SU-DHL-6 (cell line): ENCODE measurements at regions not wholly inside any gene's neighbourhood (a gene's known extent, or its start where the extent isn't known, plus 50 kb on each side); places are given as distances from the start of the nearest gene placed in this dataset.

Source experiments
- EZH2phosphoT487 ChIP-seq: fragments of 200-600 bp; sonication (generic), shearing (Covaris generic); conservative IDR thresholded peaks from 2 replicates; pipeline ENCODE4 v1.6.1; 2018; ENCODE audit warnings: mild to moderate bottlenecking, antibody characterized with exemption, low read length, moderate library complexity, mixed read lengths
- TF ChIP-seq, protein P1 (sequence below): fragments of 200-600 bp; sonication (generic); IDR thresholded peaks from one replicate; pipeline ENCODE4 v1.5.1; 2017; ENCODE audit warnings: antibody characterized with exemption, mild to moderate bottlenecking, low read length, moderate library complexity; ENCODE audit not compliant: insufficient read depth, poor library complexity, severe bottlenecking

DNA sequence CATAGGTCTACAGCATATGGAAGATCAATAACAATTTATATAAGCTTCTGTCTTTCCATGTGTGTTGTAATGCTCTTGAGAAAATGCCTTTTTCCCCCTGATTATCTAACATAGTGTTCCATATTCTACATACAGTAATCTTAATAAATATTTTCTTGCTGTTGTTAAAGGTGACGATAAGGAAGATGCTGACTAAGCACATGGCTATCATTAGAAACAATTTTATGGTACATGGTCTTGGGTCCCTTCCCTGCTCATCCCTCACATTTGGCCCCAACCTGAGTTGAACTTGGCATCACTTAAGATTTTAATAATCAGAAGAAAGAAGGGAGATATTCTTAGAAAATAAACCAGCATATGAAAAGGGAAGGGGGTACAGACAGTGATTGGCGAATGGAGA is 382.1 kb upstream of the CDH20 start:
- TF ChIP-seq, protein P1, sequence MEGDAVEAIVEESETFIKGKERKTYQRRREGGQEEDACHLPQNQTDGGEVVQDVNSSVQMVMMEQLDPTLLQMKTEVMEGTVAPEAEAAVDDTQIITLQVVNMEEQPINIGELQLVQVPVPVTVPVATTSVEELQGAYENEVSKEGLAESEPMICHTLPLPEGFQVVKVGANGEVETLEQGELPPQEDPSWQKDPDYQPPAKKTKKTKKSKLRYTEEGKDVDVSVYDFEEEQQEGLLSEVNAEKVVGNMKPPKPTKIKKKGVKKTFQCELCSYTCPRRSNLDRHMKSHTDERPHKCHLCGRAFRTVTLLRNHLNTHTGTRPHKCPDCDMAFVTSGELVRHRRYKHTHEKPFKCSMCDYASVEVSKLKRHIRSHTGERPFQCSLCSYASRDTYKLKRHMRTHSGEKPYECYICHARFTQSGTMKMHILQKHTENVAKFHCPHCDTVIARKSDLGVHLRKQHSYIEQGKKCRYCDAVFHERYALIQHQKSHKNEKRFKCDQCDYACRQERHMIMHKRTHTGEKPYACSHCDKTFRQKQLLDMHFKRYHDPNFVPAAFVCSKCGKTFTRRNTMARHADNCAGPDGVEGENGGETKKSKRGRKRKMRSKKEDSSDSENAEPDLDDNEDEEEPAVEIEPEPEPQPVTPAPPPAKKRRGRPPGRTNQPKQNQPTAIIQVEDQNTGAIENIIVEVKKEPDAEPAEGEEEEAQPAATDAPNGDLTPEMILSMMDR = no peak
- TF ChIP-seq EZH2phosphoT487 = no peak
